NCI-H460 (cell line): ENCODE measurements at regions not wholly inside any gene's neighbourhood (a gene's known extent, or its start where the extent isn't known, plus 50 kb on each side); places are given as distances from the start of the nearest gene placed in this dataset.
A peak's percentile ranks its signal among the peaks of the same experiment; 100 is the strongest.

Experiments used
- DNase-seq: peaks from one replicate; pipeline ENCODE4 v3.0.0-alpha.2; 2016; ENCODE audit warnings: low read depth; ENCODE audit errors: extremely low read depth

GRCh38 chr4:74878323-74878722 is 54.6 kb upstream of the PARM1 start:
- no peak for DNase-seq

- DNase-seq: no peak
These were observed 57.5 kb upstream of the PARM1 start for GRCh38 chr4:74875451-74875850.

- peak; percentile 62 for DNase-seq
These were observed 58.1 kb upstream of the PARM1 start for GRCh38 chr4:74874753-74875367.

GRCh38 chr4:74873545-74874301 is 59.2 kb upstream of the PARM1 start:
- DNase-seq: no peak

- DNase-seq: no peak
These were observed 64.7 kb upstream of the BTC start for GRCh38 chr4:74858921-74859562.

- DNase-seq: no peak
These were observed 61.6 kb upstream of the BTC start for GRCh38 chr4:74855879-74856278.

- DNase-seq: no peak
These were observed 54.5 kb upstream of the BTC start for GRCh38 chr4:74848774-74849173.

GRCh38 chr4:74845834-74846233 is 51.5 kb upstream of the BTC start:
- DNase-seq: no peak
